NB4 (cell line): ENCODE measurements at regions not wholly inside any gene's neighbourhood (a gene's known extent, or its start where the extent isn't known, plus 50 kb on each side); places are given as distances from the start of the nearest gene placed in this dataset.

Source experiments
- MYC ChIP-seq: IDR thresholded peaks from 2 replicates; pipeline ENCODE4 v1.6.1; 2011; ENCODE audit warnings: low read depth, low read length
- POLR2A ChIP-seq: IDR thresholded peaks from 2 replicates; pipeline ENCODE4 v1.6.1; 2011; ENCODE audit warnings: mild to moderate bottlenecking; ENCODE audit not compliant: insufficient read length; ENCODE audit errors: extremely low read depth
- TF ChIP-seq, protein P1 (sequence below): IDR thresholded peaks from one replicate; pipeline ENCODE4 v1.5.1; 2012; ENCODE audit warnings: low read depth, low read length

DNA sequence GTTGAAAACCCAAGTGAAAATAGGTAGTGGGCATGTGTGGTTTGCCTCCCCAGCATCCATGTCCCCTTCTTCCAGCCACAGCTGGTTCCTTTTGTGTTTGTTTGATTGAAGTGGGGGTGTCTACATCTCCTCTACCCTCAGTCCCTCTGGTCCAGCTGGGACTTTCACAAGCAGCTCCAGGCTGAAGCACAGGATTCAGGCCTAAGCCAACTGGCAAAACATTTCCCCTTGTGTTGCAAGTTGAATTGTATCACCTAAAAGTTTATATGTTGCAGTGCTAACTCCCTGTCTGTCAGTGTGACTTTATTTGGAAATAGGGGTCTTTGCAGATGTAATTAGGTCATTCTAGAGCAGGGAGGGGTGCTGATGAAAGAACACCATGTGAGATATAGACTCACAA, 205.9 kb upstream of the ASIC2 start:
- TF ChIP-seq, protein P1, sequence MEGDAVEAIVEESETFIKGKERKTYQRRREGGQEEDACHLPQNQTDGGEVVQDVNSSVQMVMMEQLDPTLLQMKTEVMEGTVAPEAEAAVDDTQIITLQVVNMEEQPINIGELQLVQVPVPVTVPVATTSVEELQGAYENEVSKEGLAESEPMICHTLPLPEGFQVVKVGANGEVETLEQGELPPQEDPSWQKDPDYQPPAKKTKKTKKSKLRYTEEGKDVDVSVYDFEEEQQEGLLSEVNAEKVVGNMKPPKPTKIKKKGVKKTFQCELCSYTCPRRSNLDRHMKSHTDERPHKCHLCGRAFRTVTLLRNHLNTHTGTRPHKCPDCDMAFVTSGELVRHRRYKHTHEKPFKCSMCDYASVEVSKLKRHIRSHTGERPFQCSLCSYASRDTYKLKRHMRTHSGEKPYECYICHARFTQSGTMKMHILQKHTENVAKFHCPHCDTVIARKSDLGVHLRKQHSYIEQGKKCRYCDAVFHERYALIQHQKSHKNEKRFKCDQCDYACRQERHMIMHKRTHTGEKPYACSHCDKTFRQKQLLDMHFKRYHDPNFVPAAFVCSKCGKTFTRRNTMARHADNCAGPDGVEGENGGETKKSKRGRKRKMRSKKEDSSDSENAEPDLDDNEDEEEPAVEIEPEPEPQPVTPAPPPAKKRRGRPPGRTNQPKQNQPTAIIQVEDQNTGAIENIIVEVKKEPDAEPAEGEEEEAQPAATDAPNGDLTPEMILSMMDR: no peak
- TF ChIP-seq POLR2A (no peak), MYC (no peak)
